ENCODE measurements at regions not wholly inside any gene's neighbourhood (a gene's known extent, or its start where the extent isn't known, plus 50 kb on each side); places are given as distances from the start of the nearest gene placed in this dataset.

GRCh38 chr4:184889666-184890335 lies 64.0 kb upstream of the ACSL1 start:
- no peaks in the 10 kb centered on the region for H3K9me3 ChIP-seq (ENCODE audit: control insufficient read depth, insufficient read depth, low read depth, low read length)
- no peaks in the 10 kb centered on the region for H3K36me3 ChIP-seq (ENCODE audit: control insufficient read depth in 2 of 2, insufficient read depth in 1 of 2, low read length in 2 of 2)
- no peak overlapping the region for H3K27ac ChIP-seq (ENCODE audit: extremely low read depth, low read depth, low read length)
- H3K4me1 ChIP-seq (ENCODE audit: control insufficient read depth, insufficient read depth, low read length) = no peaks in the 10 kb centered on the region
- ChIA-PET POLR2A (no interaction called here), CTCF (no interaction called here)
- no peak overlapping the region for H3K4me3 ChIP-seq (ENCODE audit: low read depth, low read length)
- TF ChIP-seq ZNF514 (tag by site-specific recombination; IDR thresholded peaks at IDR 0.05) = no peak
- no peak for TF ChIP-seq ZNF362 (tag by site-specific recombination; IDR thresholded peaks at IDR 0.05)
- no peak for TF ChIP-seq ZNF26 (tag by site-specific recombination; IDR thresholded peaks at IDR 0.05)
- TF ChIP-seq ZNF529 (tag by site-specific recombination; IDR thresholded peaks at IDR 0.05; ENCODE audit: insufficient replicate concordance) = no peak
- no peak for TF ChIP-seq ZNF571 (tag by site-specific recombination; IDR thresholded peaks at IDR 0.05)
- no peak for TF ChIP-seq KLF17 (tag by site-specific recombination; IDR thresholded peaks at IDR 0.05)
- no peak for TF ChIP-seq ZNF202 (tag by site-specific recombination; IDR thresholded peaks at IDR 0.05; ENCODE audit: borderline replicate concordance)
- no peak for TF ChIP-seq ZNF518A (tag by site-specific recombination; conservative IDR thresholded peaks at IDR 0.05; ENCODE audit: low read depth)
- no peak for TF ChIP-seq ELK4 (IDR thresholded peaks at IDR 0.05; ENCODE audit: borderline replicate concordance, low read depth, low read length)
- TF ChIP-seq ZNF488 (tag by site-specific recombination; IDR thresholded peaks at IDR 0.05) = no peak
- TF ChIP-seq ZNF211 (tag by site-specific recombination; IDR thresholded peaks at IDR 0.05; ENCODE audit: low read depth) = no peak
- TF ChIP-seq ZNF747 (tag by site-specific recombination; IDR thresholded peaks at IDR 0.05) = no peak
- TF ChIP-seq ZNF214 (tag by site-specific recombination; IDR thresholded peaks at IDR 0.05; ENCODE audit: borderline replicate concordance) = no peak
- no peak for TF ChIP-seq ZNF585B (tag by site-specific recombination; IDR thresholded peaks at IDR 0.05)
- TF ChIP-seq ZNF843 (tag by site-specific recombination; IDR thresholded peaks at IDR 0.05) = no peak

Measured in HEK293 (cell line).